ENCODE measurements at regions not wholly inside any gene's neighbourhood (a gene's known extent, or its start where the extent isn't known, plus 50 kb on each side); places are given as distances from the start of the nearest gene placed in this dataset.

- no peak for DNase-seq
These were observed 277.1 kb downstream of the IRS2 start for GRCh38 chr13:109509154-109509900.

GRCh38 chr13:109500146-109500773 lies 286.1 kb downstream of the IRS2 start:
- DNase-seq, result no peak

GRCh38 chr13:109497917-109498316 lies 288.5 kb downstream of the IRS2 start:
- DNase-seq, result no peak

- no peak for DNase-seq
These were observed 290.2 kb downstream of the IRS2 start for GRCh38 chr13:109496216-109496615.

GRCh38 chr13:109494925-109495369 lies 291.4 kb downstream of the IRS2 start:
- no peak for DNase-seq

- DNase-seq, result no peak
These were observed 301.1 kb downstream of the IRS2 start for GRCh38 chr13:109485136-109485794.

- no peak for DNase-seq
These were observed 303.1 kb downstream of the IRS2 start for GRCh38 chr13:109483284-109483683.

GRCh38 chr13:109481040-109481439 lies 305.3 kb downstream of the IRS2 start:
- DNase-seq, result no peak

- no peak for DNase-seq
These were observed 306.1 kb downstream of the IRS2 start for GRCh38 chr13:109480011-109480955.

GRCh38 chr13:109479534-109479933 lies 306.8 kb downstream of the IRS2 start:
- no peak for DNase-seq

GRCh38 chr13:109476001-109476400 lies 310.4 kb downstream of the IRS2 start:
- DNase-seq, result no peak

- no peak for DNase-seq
These were observed 318.3 kb downstream of the IRS2 start for GRCh38 chr13:109468123-109468522.

GRCh38 chr13:109465148-109465547 lies 321.2 kb downstream of the IRS2 start:
- DNase-seq, result no peak

- DNase-seq, result no peak
These were observed 332.0 kb downstream of the IRS2 start for GRCh38 chr13:109454167-109454917.

GRCh38 chr13:109451726-109452125 lies 334.7 kb downstream of the IRS2 start:
- no peak for DNase-seq

GRCh38 chr13:109448629-109449028 lies 337.8 kb downstream of the IRS2 start:
- no peak for DNase-seq

GRCh38 chr13:109447667-109448066 lies 338.7 kb downstream of the IRS2 start:
- DNase-seq, result no peak

GRCh38 chr13:109440320-109440719 lies 346.1 kb downstream of the IRS2 start:
- DNase-seq, result no peak

- no peak for DNase-seq
These were observed 346.6 kb downstream of the IRS2 start for GRCh38 chr13:109439813-109440212.

GRCh38 chr13:109436841-109437240 lies 349.5 kb downstream of the IRS2 start:
- no peak for DNase-seq

- no peak for DNase-seq
These were observed 350.2 kb downstream of the IRS2 start for GRCh38 chr13:109436055-109436622.

GRCh38 chr13:109431217-109431616 lies 355.2 kb downstream of the IRS2 start:
- no peak for DNase-seq
